GM20000 (cell line): ENCODE measurements at regions not wholly inside any gene's neighbourhood (a gene's known extent, or its start where the extent isn't known, plus 50 kb on each side); places are given as distances from the start of the nearest gene placed in this dataset.

Experiments
- DNase-seq: peaks from one replicate; pipeline ENCODE4 v3.0.0; 2012; ENCODE audit warnings: low spot score
- CTCF ChIP-seq: IDR thresholded peaks from 2 replicates; pipeline ENCODE4 v1.5.1; 2012; ENCODE audit warnings: mild to moderate bottlenecking, control low read depth; ENCODE audit errors: extremely low read depth, missing control alignments

DNA sequence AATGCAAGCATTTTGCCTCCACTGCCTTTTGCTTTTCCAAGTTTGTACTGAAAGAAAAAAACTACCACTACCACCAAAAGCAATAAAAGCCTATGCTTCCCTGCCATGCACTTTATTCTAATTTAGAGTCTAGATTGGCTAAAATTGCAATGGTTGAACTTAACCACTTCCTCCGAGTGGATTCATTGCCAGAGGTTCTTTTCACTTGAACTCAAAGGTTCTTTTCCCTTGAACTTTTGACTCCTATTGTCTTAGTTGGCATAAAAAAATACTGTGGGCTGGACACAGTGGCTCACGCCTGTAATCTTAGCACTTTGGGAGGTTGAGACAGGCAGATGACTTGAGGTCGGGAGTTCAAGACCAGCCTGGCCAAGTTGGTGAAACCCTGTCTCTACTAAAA, 319.8 kb upstream of the GOT2 start:
- TF ChIP-seq CTCF = no peak
- DNase-seq = no peak

DNA sequence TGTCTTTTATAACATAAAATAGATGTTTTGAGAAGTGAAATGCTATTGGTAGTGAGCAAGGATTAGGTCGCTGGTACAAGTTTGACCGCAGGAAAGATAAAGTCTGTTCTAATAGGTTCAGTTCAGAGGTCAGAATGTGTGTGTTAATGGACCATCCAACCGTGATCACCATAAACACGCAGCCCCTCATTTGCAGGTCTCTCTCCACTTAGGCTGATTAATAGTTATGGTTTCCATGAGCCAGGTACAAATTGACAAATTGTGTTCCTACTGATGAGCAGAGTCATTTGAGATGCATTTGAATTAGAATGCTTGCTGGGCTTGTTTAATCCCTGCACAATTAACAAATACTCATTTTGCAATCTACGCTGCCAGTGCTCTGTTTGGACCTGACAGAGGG, 318.1 kb upstream of the GOT2 start:
- DNase-seq = no peak
- TF ChIP-seq CTCF = no peak

GRCh38 chr16:59048876-59049275, 314.8 kb upstream of the GOT2 start:
- no peak for DNase-seq
- TF ChIP-seq CTCF = no peak

DNA sequence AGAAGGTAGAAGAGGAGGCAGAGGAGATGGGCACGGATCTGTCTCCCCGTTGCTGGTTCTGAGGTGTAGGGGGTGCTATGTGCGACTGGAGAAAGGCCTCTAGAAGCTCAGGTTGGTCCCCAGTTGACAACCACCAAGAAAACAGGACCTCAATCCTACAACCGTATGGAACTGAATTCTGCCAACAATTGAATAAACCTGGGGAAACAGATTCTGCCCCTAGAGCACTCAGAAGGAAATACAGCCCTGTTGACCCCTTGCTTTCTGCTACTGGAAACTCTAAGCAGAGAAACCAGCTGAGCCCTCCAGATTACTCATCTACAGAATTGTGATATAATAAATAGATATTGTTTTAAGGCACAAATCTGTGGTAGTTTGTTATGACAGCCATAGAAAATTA, 313.0 kb upstream of the GOT2 start:
- no peak for TF ChIP-seq CTCF
- DNase-seq = no peak

DNA sequence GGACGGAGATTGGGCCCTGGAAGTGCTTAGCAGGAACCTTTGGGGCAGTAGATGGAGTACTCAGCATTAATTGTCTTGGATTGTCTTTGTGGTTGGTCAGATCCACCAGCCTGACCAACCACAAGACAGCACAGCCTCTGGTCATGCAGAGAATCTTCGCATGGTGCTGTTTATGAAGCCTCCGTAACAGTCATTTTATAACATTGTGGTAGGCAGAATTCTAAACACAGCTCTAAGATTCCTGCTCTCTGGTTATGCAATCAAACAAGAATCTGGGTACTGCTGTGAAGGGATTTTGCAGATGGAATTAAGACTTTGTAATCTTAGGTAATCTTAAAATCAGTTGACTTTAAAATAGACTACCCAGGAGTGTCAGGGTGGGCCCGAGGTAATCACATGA, 312.2 kb upstream of the GOT2 start:
- DNase-seq = no peak
- no peak for TF ChIP-seq CTCF

GRCh38 chr16:59045501-59045900, 311.4 kb upstream of the GOT2 start:
- no peak for DNase-seq
- no peak for TF ChIP-seq CTCF

GRCh38 chr16:59044616-59045015, 310.5 kb upstream of the GOT2 start:
- TF ChIP-seq CTCF = no peak
- no peak for DNase-seq

GRCh38 chr16:59042301-59042700, 308.2 kb upstream of the GOT2 start:
- DNase-seq = no peak
- no peak for TF ChIP-seq CTCF
